ENCODE measurements at regions not wholly inside any gene's neighbourhood (a gene's known extent, or its start where the extent isn't known, plus 50 kb on each side); places are given as distances from the start of the nearest gene placed in this dataset.

DNA sequence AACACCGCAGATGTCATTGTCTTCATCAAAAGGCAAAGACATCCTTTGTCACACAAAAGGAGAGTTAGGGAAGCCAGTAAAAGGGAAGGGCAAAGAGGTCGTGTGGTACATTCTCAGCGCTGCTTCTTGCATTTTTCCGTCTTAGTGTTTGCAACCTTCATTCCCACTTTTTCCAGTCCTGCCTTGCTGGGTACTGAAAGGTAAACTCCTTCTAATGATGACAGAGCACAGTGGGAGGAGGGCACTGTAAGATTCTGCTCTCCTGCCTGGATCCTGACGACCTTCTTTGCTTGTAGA lies 424.3 kb upstream of the MEX3C start:
- TF ChIP-seq, protein P1, sequence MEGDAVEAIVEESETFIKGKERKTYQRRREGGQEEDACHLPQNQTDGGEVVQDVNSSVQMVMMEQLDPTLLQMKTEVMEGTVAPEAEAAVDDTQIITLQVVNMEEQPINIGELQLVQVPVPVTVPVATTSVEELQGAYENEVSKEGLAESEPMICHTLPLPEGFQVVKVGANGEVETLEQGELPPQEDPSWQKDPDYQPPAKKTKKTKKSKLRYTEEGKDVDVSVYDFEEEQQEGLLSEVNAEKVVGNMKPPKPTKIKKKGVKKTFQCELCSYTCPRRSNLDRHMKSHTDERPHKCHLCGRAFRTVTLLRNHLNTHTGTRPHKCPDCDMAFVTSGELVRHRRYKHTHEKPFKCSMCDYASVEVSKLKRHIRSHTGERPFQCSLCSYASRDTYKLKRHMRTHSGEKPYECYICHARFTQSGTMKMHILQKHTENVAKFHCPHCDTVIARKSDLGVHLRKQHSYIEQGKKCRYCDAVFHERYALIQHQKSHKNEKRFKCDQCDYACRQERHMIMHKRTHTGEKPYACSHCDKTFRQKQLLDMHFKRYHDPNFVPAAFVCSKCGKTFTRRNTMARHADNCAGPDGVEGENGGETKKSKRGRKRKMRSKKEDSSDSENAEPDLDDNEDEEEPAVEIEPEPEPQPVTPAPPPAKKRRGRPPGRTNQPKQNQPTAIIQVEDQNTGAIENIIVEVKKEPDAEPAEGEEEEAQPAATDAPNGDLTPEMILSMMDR (IDR thresholded peaks at IDR 0.05), result no peak
- TF ChIP-seq POLR2AphosphoS5 (IDR thresholded peaks at IDR 0.05), result no peak
- no peak for TF ChIP-seq POLR2A (IDR thresholded peaks at IDR 0.05)
